ENCODE measurements at regions not wholly inside any gene's neighbourhood (a gene's known extent, or its start where the extent isn't known, plus 50 kb on each side); places are given as distances from the start of the nearest gene placed in this dataset.

- Histone ChIP-seq H3K36me3 (ENCODE audit: control insufficient read depth in 1 of 2, insufficient read depth in 2 of 2, low read length in 2 of 2) (no peaks in the 10 kb centered on the region), H3K27ac (ENCODE audit: low read depth, low read length) (no peak overlapping the region), H3K79me2 (ENCODE audit: insufficient read depth, low read length) (no peaks in the 10 kb centered on the region), H4K20me1 (ENCODE audit: insufficient read depth) (no peaks in the 10 kb centered on the region), H3K4me3 (replicated peaks in 1 of 2; ENCODE audit: low read depth in 1 of 2, low read length in 2 of 2) (no peak overlapping the region), H3K9ac (ENCODE audit: low read length) (no peak overlapping the region), H3K4me2 (ENCODE audit: low read length) (no peak overlapping the region), H3K9me2 (ENCODE audit: insufficient read depth) (no peaks in the 10 kb centered on the region), H3K4me1 (ENCODE audit: control insufficient read depth in 1 of 2, insufficient read depth in 2 of 2, low read length in 2 of 2) (no peaks in the 10 kb centered on the region), H3K9me3 (ENCODE audit: control insufficient read depth in 1 of 2, insufficient read depth in 1 of 2, low read depth in 1 of 2, low read length in 2 of 2) (no peaks in the 10 kb centered on the region), H2AFZ (ENCODE audit: low read depth, low read length, poor library complexity, severe bottlenecking) (no peak overlapping the region), H3K27me3 (ENCODE audit: insufficient read depth, low read length) (no peaks in the 10 kb centered on the region)
- TF ChIP-seq CEBPB (IDR thresholded peaks at IDR 0.05; ENCODE audit: low read depth) (no peak), MAX (IDR thresholded peaks at IDR 0.05) (no peak), TCF7L2 (IDR thresholded peaks at IDR 0.05; ENCODE audit: borderline replicate concordance, extremely low read depth, insufficient read depth, insufficient read length) (no peak), POLR2A (IDR thresholded peaks at IDR 0.05; ENCODE audit: borderline replicate concordance, extremely low read depth, insufficient read depth, insufficient read length) (no peak), EZH2 (IDR thresholded peaks at IDR 0.05) (no peak), SIN3A (IDR thresholded peaks at IDR 0.05; ENCODE audit: low read depth) (no peak), CTCF (IDR thresholded peaks at IDR 0.05 in 2 of 3, conservative IDR thresholded peaks at IDR 0.05 in 1 of 3; ENCODE audit: borderline replicate concordance in 1 of 3, insufficient read depth in 1 of 3, low read depth in 2 of 3, low read length in 2 of 3) (no peak), SP1 (IDR thresholded peaks at IDR 0.05; ENCODE audit: low read depth) (no peak), FOSL1 (IDR thresholded peaks at IDR 0.05; ENCODE audit: low read depth) (no peak), ZNF274 (IDR thresholded peaks at IDR 0.05; ENCODE audit: low read depth, low read length) (no peak), ZFX (IDR thresholded peaks at IDR 0.05) (no peak), ELF1 (IDR thresholded peaks at IDR 0.05; ENCODE audit: borderline replicate concordance, low read depth) (no peak), EGR1 (IDR thresholded peaks at IDR 0.05; ENCODE audit: low read depth) (no peak), POLR2AphosphoS5 (IDR thresholded peaks at IDR 0.05; ENCODE audit: low read depth, low read length) (no peak), RAD21 (IDR thresholded peaks at IDR 0.05; ENCODE audit: low read depth) (no peak), EZH2phosphoT487 (IDR thresholded peaks at IDR 0.05; ENCODE audit: borderline replicate concordance) (no peak), SRF (IDR thresholded peaks at IDR 0.05; ENCODE audit: low read depth) (no peak)
- TF ChIP-seq, protein P1, sequence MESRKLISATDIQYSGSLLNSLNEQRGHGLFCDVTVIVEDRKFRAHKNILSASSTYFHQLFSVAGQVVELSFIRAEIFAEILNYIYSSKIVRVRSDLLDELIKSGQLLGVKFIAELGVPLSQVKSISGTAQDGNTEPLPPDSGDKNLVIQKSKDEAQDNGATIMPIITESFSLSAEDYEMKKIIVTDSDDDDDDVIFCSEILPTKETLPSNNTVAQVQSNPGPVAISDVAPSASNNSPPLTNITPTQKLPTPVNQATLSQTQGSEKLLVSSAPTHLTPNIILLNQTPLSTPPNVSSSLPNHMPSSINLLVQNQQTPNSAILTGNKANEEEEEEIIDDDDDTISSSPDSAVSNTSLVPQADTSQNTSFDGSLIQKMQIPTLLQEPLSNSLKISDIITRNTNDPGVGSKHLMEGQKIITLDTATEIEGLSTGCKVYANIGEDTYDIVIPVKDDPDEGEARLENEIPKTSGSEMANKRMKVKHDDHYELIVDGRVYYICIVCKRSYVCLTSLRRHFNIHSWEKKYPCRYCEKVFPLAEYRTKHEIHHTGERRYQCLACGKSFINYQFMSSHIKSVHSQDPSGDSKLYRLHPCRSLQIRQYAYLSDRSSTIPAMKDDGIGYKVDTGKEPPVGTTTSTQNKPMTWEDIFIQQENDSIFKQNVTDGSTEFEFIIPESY (IDR thresholded peaks at IDR 0.05; ENCODE audit: extremely low read depth, insufficient replicate concordance, low read length): no peak
- TF ChIP-seq, protein P2, sequence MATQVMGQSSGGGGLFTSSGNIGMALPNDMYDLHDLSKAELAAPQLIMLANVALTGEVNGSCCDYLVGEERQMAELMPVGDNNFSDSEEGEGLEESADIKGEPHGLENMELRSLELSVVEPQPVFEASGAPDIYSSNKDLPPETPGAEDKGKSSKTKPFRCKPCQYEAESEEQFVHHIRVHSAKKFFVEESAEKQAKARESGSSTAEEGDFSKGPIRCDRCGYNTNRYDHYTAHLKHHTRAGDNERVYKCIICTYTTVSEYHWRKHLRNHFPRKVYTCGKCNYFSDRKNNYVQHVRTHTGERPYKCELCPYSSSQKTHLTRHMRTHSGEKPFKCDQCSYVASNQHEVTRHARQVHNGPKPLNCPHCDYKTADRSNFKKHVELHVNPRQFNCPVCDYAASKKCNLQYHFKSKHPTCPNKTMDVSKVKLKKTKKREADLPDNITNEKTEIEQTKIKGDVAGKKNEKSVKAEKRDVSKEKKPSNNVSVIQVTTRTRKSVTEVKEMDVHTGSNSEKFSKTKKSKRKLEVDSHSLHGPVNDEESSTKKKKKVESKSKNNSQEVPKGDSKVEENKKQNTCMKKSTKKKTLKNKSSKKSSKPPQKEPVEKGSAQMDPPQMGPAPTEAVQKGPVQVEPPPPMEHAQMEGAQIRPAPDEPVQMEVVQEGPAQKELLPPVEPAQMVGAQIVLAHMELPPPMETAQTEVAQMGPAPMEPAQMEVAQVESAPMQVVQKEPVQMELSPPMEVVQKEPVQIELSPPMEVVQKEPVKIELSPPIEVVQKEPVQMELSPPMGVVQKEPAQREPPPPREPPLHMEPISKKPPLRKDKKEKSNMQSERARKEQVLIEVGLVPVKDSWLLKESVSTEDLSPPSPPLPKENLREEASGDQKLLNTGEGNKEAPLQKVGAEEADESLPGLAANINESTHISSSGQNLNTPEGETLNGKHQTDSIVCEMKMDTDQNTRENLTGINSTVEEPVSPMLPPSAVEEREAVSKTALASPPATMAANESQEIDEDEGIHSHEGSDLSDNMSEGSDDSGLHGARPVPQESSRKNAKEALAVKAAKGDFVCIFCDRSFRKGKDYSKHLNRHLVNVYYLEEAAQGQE (IDR thresholded peaks at IDR 0.05; ENCODE audit: low read depth): no peak
- intact Hi-C loops (cut with micrococcal nuclease): no loop called here
- DNase-seq (ENCODE audit: low read depth, low spot score): no peak
- POLR2A ChIA-PET: no interaction called here
- no TSS peak for BruUV-seq (replicated peaks)
- RAD21 ChIA-PET (ENCODE audit: low non-redundant PET in 1 of 2, low total read pairs in 2 of 2, uncharacterized antibody in 2 of 2, unreplicated experiment in 2 of 2): no interaction called here
- CTCF ChIA-PET: interaction anchor here (1.2 kb wide), 1 partner anchor 411 kb away, joined by 3 read pairs; no protein-coding TSS in a partner anchor
- no peak for ATAC-seq
These were observed 76.2 kb downstream of the GPR85 start for GRCh38 chr7:113010377-113010776.
